Tibial artery (tissue), 4 donors: ENCODE measurements at regions not wholly inside any gene's neighbourhood (a gene's known extent, or its start where the extent isn't known, plus 50 kb on each side); places are given as distances from the start of the nearest gene placed in this dataset.

ENCODE experiments used
- DNase-seq, 2 donors: peaks; one replicate each; pipeline ENCODE4 v3.0.0-alpha.2; 2019
- H3K27ac ChIP-seq, 2 donors: fragments of 200-600 bp; sonication (generic) in 1 of 2; 1 replicate in 1 of 2; 2 replicates in 1 of 2; pipeline ENCODE4 v1.5.1; 2018 to 2019; ENCODE audit warnings: mild to moderate bottlenecking in 1 of 2
- H3K27me3 ChIP-seq, 2 donors: fragments of 200-600 bp; sonication (generic) in 1 of 2; one replicate each; pipeline versions ENCODE4 v1.5.1 to v1.6.0; 2016 to 2019
- H3K36me3 ChIP-seq, 3 donors: fragments of 200-600 bp; sonication (generic) in 2 of 3; one replicate each; pipeline ENCODE4 v1.5.1; 2016 to 2019; ENCODE audit warnings: mild to moderate bottlenecking in 2 of 3
- H3K4me1 ChIP-seq, 4 donors: fragments of 200-600 bp; sonication (generic) in 2 of 4; 1 replicate in 3 of 4; 2 replicates in 1 of 4; pipeline ENCODE4 v1.5.1; 2016 to 2019
- H3K4me3 ChIP-seq, 2 donors: fragments of 200-600 bp; sonication (generic) in 1 of 2; 1 replicate in 1 of 2; 2 replicates in 1 of 2; pipeline ENCODE4 v1.5.1; 2018 to 2019; ENCODE audit warnings: mild to moderate bottlenecking in 2 of 2
- H3K9me3 ChIP-seq, 3 donors: fragments of 200-600 bp; sonication (generic) in 1 of 3; one replicate each; pipeline ENCODE4 v1.5.1; 2016 to 2019
- intact Hi-C: fragments of 100-400 bp; cut with DNase I; formaldehyde crosslinking; loops from one replicate; pipeline ENCODE4 v1.15.0; 2023; ENCODE audit warnings: low total_unique reads
- TF ChIP-seq, protein P1 (sequence below), 2 experiments: fragments of 200-600 bp in 1 of 2; fragments of 450-650 bp in 1 of 2; IDR thresholded peaks; one replicate each; pipeline ENCODE4 v1.5.1; 2017 to 2019; ENCODE audit warnings: antibody characterized with exemption in 2 of 2, mild to moderate bottlenecking in 1 of 2, moderate library complexity in 1 of 2

GRCh38 chr6:14354919-14355572, 237.5 kb downstream of the CD83 start:
- intact Hi-C loops, result no loop called here
- Histone ChIP-seq H3K4me1 (peaks cover 0 to 10% (median 3%) of the 10 kb centered on the region in 4 donors), H3K4me3 (no peak overlapping the region), H3K27ac (no peak overlapping the region), H3K27me3 (no peaks in the 10 kb centered on the region), H3K36me3 (no peaks in the 10 kb centered on the region), H3K9me3 (peaks cover 0 to 8% (median 0%) of the 10 kb centered on the region in 3 donors)
- TF ChIP-seq, protein P1, sequence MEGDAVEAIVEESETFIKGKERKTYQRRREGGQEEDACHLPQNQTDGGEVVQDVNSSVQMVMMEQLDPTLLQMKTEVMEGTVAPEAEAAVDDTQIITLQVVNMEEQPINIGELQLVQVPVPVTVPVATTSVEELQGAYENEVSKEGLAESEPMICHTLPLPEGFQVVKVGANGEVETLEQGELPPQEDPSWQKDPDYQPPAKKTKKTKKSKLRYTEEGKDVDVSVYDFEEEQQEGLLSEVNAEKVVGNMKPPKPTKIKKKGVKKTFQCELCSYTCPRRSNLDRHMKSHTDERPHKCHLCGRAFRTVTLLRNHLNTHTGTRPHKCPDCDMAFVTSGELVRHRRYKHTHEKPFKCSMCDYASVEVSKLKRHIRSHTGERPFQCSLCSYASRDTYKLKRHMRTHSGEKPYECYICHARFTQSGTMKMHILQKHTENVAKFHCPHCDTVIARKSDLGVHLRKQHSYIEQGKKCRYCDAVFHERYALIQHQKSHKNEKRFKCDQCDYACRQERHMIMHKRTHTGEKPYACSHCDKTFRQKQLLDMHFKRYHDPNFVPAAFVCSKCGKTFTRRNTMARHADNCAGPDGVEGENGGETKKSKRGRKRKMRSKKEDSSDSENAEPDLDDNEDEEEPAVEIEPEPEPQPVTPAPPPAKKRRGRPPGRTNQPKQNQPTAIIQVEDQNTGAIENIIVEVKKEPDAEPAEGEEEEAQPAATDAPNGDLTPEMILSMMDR (IDR thresholded peaks at IDR 0.05), result no peak
- peak; percentile 50 to 78 for DNase-seq

- TF ChIP-seq, protein P1 (IDR thresholded peaks at IDR 0.05), result no peak
Measured at GRCh38 chr6:14359438-14359837, 241.9 kb downstream of the CD83 start.

GRCh38 chr6:14360565-14360964, 243.0 kb downstream of the CD83 start:
- DNase-seq, result no peak
- TF ChIP-seq, protein P1 (IDR thresholded peaks at IDR 0.05), result no peak
- Histone ChIP-seq H3K27me3 (no peaks in the 10 kb centered on the region), H3K27ac (no peak overlapping the region), H3K4me3 (no peak overlapping the region), H3K36me3 (no peaks in the 10 kb centered on the region), H3K4me1 (peaks cover 0 to 19% (median 9%) of the 10 kb centered on the region in 4 donors), H3K9me3 (no peaks in the 10 kb centered on the region)
- intact Hi-C loops, result no loop called here

More at GRCh38 chr6:14359438-14359837, 241.9 kb downstream of the CD83 start:
- Histone ChIP-seq H3K4me1 (peaks cover 0 to 29% (median 11%) of the 10 kb centered on the region in 4 donors), H3K36me3 (no peaks in the 10 kb centered on the region), H3K27ac (no peak overlapping the region), H3K27me3 (no peaks in the 10 kb centered on the region), H3K9me3 (no peaks in the 10 kb centered on the region), H3K4me3 (no peak overlapping the region)
- intact Hi-C loops, result no loop called here
- no peak for DNase-seq

GRCh38 chr6:14361297-14361696, 243.7 kb downstream of the CD83 start:
- H3K27me3 ChIP-seq, result no peaks in the 10 kb centered on the region
- intact Hi-C loops, result no loop called here
- H3K36me3 ChIP-seq, result no peaks in the 10 kb centered on the region
- H3K9me3 ChIP-seq, result no peaks in the 10 kb centered on the region
- no peak overlapping the region for H3K4me3 ChIP-seq
- TF ChIP-seq, protein P1 (IDR thresholded peaks at IDR 0.05), result no peak
- H3K4me1 ChIP-seq, result peaks cover 0 to 19% (median 9%) of the 10 kb centered on the region in 4 donors
- DNase-seq, result no peak
- H3K27ac ChIP-seq, result no peak overlapping the region

GRCh38 chr6:14361956-14362587, 244.5 kb downstream of the CD83 start:
- Histone ChIP-seq H3K9me3 (no peaks in the 10 kb centered on the region), H3K4me3 (no peak overlapping the region), H3K36me3 (no peaks in the 10 kb centered on the region), H3K4me1 (peaks cover 0 to 19% (median 9%) of the 10 kb centered on the region in 4 donors), H3K27me3 (no peaks in the 10 kb centered on the region), H3K27ac (no peak overlapping the region)
- DNase-seq, result no peak
- intact Hi-C loops, result no loop called here
- TF ChIP-seq, protein P1 (IDR thresholded peaks at IDR 0.05), result no peak
